ENCODE measurements at regions not wholly inside any gene's neighbourhood (a gene's known extent, or its start where the extent isn't known, plus 50 kb on each side); places are given as distances from the start of the nearest gene placed in this dataset.

DNA sequence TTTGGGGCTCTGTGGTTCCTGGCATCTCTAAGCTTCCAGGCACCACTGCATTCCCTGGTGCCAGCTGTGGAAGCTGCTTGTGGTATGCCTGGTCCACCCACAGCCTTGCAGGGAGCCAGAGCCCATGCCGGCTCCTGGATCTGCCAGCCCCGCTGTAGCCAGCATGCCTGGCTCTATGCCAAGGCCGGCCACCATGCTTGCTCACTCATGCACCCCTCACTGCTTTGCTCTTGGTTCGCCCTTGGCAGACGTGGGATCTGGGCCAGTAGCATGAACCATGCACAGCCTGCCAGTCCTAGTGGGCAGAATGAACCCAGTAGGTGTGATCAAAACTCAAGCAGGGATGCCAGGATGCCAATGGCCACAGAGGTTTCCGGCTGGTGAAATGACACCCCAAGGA is 634.2 kb upstream of the TMEFF2 start:
- no peak for ATAC-seq

DNA sequence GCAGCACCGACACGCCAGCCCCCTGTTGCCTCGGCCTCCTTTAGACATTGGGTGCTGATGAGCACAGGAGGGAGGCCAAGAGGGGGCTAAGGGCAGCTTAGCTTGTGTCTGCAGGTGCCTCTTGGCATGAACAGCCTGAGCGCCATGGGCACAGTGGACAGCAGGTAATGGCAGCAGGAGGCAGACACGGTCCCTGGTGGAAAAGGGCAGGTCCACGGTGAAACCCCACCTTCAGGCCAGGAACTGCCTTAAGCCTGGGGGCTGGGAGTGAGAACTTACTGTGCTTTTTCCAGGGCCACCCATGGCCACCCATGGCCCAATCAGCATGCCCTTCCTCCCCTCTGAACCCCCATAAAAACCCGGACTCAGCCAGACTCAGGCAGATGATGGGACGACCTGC is 633.4 kb upstream of the TMEFF2 start:
- no peaks in the 10 kb centered on the region for H3K36me3 ChIP-seq
- DNase-seq (peak in 1 of 4 donors; percentile 26), ATAC-seq (no peak)
- H3K4me1 ChIP-seq, result no peaks in the 10 kb centered on the region
- TF ChIP-seq, protein P1, sequence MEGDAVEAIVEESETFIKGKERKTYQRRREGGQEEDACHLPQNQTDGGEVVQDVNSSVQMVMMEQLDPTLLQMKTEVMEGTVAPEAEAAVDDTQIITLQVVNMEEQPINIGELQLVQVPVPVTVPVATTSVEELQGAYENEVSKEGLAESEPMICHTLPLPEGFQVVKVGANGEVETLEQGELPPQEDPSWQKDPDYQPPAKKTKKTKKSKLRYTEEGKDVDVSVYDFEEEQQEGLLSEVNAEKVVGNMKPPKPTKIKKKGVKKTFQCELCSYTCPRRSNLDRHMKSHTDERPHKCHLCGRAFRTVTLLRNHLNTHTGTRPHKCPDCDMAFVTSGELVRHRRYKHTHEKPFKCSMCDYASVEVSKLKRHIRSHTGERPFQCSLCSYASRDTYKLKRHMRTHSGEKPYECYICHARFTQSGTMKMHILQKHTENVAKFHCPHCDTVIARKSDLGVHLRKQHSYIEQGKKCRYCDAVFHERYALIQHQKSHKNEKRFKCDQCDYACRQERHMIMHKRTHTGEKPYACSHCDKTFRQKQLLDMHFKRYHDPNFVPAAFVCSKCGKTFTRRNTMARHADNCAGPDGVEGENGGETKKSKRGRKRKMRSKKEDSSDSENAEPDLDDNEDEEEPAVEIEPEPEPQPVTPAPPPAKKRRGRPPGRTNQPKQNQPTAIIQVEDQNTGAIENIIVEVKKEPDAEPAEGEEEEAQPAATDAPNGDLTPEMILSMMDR (IDR thresholded peaks at IDR 0.05), result no peak
- H3K9me3 ChIP-seq, result peaks cover 0 to 9% of the 10 kb centered on the region in 2 donors
- no peak overlapping the region for H3K27ac ChIP-seq
- no peaks in the 10 kb centered on the region for H3K27me3 ChIP-seq
- intact Hi-C loops (cut with DNase I), result no loop called here
- no peak overlapping the region for H3K4me3 ChIP-seq

More for the DNA sequence above, 634.2 kb upstream of the TMEFF2 start:
- H3K4me3 ChIP-seq, result no peak overlapping the region
- H3K27ac ChIP-seq, result no peak overlapping the region
- H3K36me3 ChIP-seq, result no peaks in the 10 kb centered on the region
- H3K4me1 ChIP-seq, result no peaks in the 10 kb centered on the region
- TF ChIP-seq, protein P1 (IDR thresholded peaks at IDR 0.05), result no peak
- peaks cover 0 to 10% of the 10 kb centered on the region in 2 donors for H3K9me3 ChIP-seq
- intact Hi-C loops (cut with DNase I), result no loop called here
- H3K27me3 ChIP-seq, result no peaks in the 10 kb centered on the region
- peak in 1 of 4 donors; percentile 53 for DNase-seq

DNA sequence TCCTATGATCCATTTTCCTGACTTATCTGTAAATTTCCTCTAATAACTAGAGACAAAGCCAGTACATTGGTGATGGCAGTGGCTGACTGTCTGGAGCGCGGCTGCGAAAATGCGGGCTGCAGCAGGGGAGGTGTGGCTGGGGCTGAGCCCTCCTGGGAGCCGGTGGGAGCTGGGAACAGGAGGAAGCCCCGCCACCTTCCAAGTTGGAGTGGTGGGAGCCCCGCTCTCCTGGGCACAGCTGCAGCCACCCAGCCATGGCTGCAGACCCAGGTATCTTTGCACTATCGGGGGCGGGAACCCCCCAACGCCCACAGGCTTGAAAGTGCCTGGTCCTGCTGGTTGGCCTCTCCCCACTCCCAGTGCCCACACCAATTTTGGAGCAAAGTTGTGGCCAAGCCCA is 633.0 kb upstream of the TMEFF2 start:
- H3K36me3 ChIP-seq, result no peaks in the 10 kb centered on the region
- peaks cover 0 to 9% of the 10 kb centered on the region in 2 donors for H3K9me3 ChIP-seq
- H3K27me3 ChIP-seq, result no peaks in the 10 kb centered on the region
- intact Hi-C loops (cut with DNase I), result no loop called here
- TF ChIP-seq, protein P1 (IDR thresholded peaks at IDR 0.05), result no peak
- no peak overlapping the region for H3K27ac ChIP-seq
- H3K4me3 ChIP-seq, result no peak overlapping the region
- DNase-seq (peak in 1 of 4 donors; percentile 65), ATAC-seq (no peak)
- no peaks in the 10 kb centered on the region for H3K4me1 ChIP-seq

DNA sequence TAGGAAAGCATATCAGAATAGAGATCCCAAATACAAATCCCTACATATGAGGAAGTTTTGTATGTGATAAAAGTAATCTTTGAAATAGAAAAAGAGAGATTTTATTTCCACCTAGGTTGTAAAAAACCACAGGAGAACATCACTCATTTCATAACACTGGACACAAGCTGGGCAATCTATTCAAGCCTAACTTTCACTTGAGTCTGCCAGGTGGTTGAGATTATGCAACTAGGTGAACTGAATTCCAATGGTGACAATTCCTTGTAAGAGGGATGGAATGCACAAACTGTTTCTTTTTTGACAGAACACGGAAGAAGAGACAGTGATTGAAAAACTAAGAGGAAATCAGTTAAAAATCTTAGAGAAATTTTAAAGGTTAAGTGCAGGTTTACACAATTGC is 619.6 kb upstream of the TMEFF2 start:
- TF ChIP-seq, protein P1 (IDR thresholded peaks at IDR 0.05), result no peak
- DNase-seq, result no peak
- Histone ChIP-seq H3K4me1 (no peaks in the 10 kb centered on the region), H3K9me3 (peaks cover 0 to 11% of the 10 kb centered on the region in 2 donors), H3K4me3 (no peak overlapping the region), H3K27ac (no peak overlapping the region), H3K27me3 (no peaks in the 10 kb centered on the region), H3K36me3 (no peaks in the 10 kb centered on the region)
- intact Hi-C loops (cut with DNase I), result no loop called here
- ATAC-seq, result no peak

DNA sequence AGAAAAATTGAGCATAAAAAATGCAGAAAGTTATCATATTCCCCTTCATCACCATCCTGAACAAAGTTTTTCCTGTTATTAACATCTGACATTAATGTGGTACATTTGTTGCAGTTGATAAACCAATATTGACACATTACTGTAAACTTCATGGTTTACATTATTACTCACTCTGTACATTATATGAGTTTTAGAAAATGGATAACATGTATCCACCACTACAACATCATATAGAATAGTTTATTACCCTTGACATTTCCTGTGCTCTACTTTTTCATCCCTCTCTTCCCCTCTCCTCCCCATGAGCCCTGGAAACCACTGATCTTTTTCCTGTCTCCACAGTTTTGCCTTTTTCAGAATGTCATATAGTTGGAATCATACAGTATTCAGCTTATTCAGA is 618.6 kb upstream of the TMEFF2 start:
- H3K27me3 ChIP-seq, result no peaks in the 10 kb centered on the region
- no peak overlapping the region for H3K27ac ChIP-seq
- H3K36me3 ChIP-seq, result no peaks in the 10 kb centered on the region
- peaks cover 0 to 12% of the 10 kb centered on the region in 2 donors for H3K9me3 ChIP-seq
- ATAC-seq (no peak), DNase-seq (no peak)
- H3K4me3 ChIP-seq, result no peak overlapping the region
- intact Hi-C loops (cut with DNase I), result no loop called here
- TF ChIP-seq, protein P1 (IDR thresholded peaks at IDR 0.05), result no peak
- no peaks in the 10 kb centered on the region for H3K4me1 ChIP-seq

All from left lung (tissue), 4 donors.